Astrocyte of the spinal cord (primary cell): ENCODE measurements at regions not wholly inside any gene's neighbourhood (a gene's known extent, or its start where the extent isn't known, plus 50 kb on each side); places are given as distances from the start of the nearest gene placed in this dataset.

Experiments used
- DNase-seq: peaks from one replicate; pipeline ENCODE4 v3.0.0; 2011; ENCODE audit warnings: low read depth, low spot score
- H3K4me3 ChIP-seq: 2 replicates; pipeline ENCODE4 v1.5.1; 2011; ENCODE audit warnings: low read depth, mild to moderate bottlenecking, low read length, moderate library complexity
- in situ Hi-C: cut with HindIII; loops from 2 replicates; pipeline ENCODE4 v1.10.0; 2017; ENCODE audit warnings: low sequenced_read_pairs
- TF ChIP-seq, protein P1 (sequence below): IDR thresholded peaks from 2 replicates; pipeline ENCODE4 v1.5.1; 2012; ENCODE audit warnings: low read depth, mild to moderate bottlenecking, low read length, inconsistent platforms

DNA sequence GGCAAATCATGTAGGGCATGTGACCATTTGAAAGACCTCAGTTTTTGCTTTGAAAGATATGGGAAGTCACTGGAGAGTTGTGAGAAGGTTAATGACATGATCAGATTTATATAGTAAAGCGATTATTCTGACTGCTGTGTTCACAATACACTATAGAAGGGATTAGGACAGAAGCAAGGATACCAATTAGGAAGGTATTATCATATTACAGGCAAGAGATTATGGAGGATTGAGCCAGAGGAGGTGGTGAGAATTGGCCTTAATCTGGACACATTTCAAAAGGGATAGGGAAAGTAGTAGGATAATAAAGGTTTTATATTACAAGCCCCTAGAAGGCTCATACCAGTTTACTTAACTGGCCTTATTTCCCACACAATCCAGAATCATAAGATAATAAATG is 124.9 kb upstream of the POF1B start:
- TF ChIP-seq, protein P1, sequence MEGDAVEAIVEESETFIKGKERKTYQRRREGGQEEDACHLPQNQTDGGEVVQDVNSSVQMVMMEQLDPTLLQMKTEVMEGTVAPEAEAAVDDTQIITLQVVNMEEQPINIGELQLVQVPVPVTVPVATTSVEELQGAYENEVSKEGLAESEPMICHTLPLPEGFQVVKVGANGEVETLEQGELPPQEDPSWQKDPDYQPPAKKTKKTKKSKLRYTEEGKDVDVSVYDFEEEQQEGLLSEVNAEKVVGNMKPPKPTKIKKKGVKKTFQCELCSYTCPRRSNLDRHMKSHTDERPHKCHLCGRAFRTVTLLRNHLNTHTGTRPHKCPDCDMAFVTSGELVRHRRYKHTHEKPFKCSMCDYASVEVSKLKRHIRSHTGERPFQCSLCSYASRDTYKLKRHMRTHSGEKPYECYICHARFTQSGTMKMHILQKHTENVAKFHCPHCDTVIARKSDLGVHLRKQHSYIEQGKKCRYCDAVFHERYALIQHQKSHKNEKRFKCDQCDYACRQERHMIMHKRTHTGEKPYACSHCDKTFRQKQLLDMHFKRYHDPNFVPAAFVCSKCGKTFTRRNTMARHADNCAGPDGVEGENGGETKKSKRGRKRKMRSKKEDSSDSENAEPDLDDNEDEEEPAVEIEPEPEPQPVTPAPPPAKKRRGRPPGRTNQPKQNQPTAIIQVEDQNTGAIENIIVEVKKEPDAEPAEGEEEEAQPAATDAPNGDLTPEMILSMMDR = no peak
- no peak for DNase-seq
- H3K4me3 ChIP-seq = no peak overlapping the region
- in situ Hi-C loops = no loop called here

DNA sequence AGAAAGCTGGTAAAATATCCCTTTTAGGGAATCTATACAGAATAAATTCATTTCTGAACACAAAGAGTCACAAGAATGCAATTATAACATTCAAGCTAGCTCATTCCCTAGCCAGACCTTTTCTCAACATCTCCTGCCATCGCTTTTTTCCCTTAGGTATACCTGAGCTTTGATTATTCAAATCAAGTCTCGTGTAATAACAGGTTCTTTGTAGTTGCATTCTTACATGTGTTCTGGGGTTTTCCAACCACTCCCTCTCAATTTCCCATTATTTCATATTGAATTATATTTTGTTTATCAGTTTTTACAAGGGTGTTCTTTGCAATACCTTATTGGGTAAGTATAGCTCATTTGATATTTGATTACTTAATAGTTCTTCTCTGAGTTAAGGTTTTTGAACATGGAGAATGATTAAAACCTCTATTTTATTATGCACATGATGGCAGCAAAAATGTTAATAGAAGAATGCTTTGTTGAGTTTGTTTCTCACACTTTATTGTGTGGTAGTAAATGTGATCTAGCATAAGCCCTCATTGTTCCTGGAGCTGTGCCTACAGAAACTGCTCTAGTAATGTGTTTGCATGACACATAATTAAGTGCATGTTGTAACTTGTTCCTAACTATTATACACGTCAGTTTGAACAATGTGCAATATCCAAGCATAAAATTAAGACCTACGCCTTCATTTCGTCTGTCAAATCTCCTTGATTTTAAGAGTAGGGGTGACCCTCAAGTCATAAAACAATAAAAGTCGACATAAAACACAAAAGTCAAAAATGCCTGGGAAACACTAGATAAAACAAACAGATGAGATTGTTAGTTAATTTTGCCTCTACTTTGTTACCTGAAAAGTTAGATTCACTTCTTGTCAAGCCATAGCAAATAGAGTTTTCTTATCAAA is 124.0 kb upstream of the POF1B start:
- TF ChIP-seq, protein P1 = no peak
- DNase-seq = no peak
- in situ Hi-C loops = no loop called here
- no peak overlapping the region for H3K4me3 ChIP-seq

DNA sequence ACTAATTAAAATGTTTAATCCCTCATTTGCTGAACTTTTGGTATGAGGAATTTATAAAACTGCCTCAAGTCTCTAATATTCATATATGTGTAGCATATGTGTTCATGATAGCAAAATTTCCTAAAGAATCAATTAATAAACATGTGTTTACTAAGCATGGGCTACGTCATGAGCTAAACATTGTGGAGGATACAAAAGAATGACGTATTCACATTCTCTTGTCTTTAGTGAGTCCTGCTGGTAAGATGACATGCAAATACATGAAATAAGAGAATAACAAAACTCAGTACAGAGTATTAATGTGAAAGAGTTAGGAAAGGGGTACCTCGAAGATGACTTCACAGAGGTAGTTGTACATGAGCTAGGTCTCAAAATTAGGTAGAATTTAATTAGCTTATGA is 121.9 kb upstream of the POF1B start:
- no peak overlapping the region for H3K4me3 ChIP-seq
- TF ChIP-seq, protein P1 = no peak
- no peak for DNase-seq
- in situ Hi-C loops = no loop called here

DNA sequence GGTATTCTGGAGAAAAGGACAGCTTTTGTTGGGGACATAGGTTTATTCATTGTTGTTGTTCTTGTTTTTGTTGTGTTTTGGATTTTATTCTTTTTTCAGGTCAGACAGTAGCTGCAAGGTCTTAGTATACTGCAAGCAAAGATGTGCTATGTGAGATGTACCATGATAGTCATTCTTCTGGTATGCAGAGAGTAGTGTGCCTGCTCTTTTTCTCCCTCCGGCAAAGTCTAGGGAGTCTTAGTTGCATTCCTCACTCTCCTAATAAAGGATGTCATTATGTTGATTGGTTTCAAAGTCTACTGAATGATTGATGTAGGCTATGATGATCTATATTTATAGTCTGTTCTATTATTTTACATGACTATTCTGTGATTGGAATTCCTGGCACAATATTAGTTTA is 119.9 kb upstream of the POF1B start:
- TF ChIP-seq, protein P1 = no peak
- DNase-seq = no peak
- no peak overlapping the region for H3K4me3 ChIP-seq
- in situ Hi-C loops = no loop called here

DNA sequence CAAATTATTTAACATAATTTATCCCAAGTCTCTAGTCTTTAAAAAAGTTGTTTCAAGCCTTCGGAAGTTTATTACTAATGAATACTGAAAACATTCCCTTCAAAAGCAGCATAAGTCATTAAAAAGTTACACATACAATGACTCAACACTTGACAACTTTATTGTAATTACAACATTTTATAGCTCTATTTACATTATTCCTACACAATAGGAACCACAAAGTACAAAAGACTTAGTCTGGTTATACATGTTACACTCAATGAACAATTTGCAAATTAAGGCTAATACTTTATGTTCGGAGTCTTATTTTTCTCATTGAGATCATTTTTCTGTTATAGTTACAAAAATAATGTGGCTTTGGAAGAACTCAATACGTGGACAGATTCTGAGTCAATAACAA is 114.4 kb upstream of the POF1B start:
- in situ Hi-C loops = no loop called here
- TF ChIP-seq, protein P1 = no peak

DNA sequence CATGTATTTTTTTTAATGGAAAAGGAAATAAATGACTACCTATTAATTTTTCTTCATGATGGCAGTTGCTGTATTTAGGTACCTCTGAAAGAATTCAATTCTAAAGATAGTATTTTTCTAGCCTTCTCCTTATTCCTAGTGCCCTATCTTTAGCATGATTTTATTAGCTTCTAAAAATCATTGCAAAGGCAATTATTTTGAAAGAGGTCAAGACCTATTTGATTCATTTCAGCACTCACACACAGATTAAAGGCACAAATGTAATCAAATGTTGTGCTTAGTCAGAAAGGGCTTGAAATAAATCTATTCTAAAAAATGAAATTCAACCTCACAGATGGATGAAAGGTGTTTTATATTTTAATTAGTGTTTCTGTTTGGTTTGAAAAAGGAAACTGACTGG is 74.8 kb upstream of the POF1B start:
- TF ChIP-seq, protein P1 = no peak
- DNase-seq = no peak
- H3K4me3 ChIP-seq = no peak overlapping the region
- in situ Hi-C loops = no loop called here

More for the DNA sequence above, 114.4 kb upstream of the POF1B start:
- no peak for DNase-seq
- no peak overlapping the region for H3K4me3 ChIP-seq
